Fibroblast of lung (primary cell): ENCODE measurements at regions not wholly inside any gene's neighbourhood (a gene's known extent, or its start where the extent isn't known, plus 50 kb on each side); places are given as distances from the start of the nearest gene placed in this dataset.

Experiments
- DNase-seq, 2 donors: peaks; one replicate each; pipeline versions ENCODE4 v3.0.0 to v3.0.0-alpha.2; 2010; ENCODE audit warnings: low read depth in 2 of 2
- H2AFZ ChIP-seq: 2 replicates; pipeline ENCODE4 v1.5.1; 2012; ENCODE audit warnings: low read length, control low read depth, inconsistent platforms
- H3K27ac ChIP-seq: 2 replicates; pipeline ENCODE4 v1.5.1; 2011; ENCODE audit warnings: low read length, control low read depth; ENCODE audit not compliant: insufficient read depth
- H3K27me3 ChIP-seq: 2 replicates; pipeline ENCODE4 v1.5.1; 2011; ENCODE audit warnings: mild to moderate bottlenecking, low read length; ENCODE audit not compliant: control insufficient read depth, insufficient read depth
- H3K36me3 ChIP-seq: 2 replicates; pipeline ENCODE4 v1.5.1; 2011; ENCODE audit warnings: low read length; ENCODE audit not compliant: control insufficient read depth, insufficient read depth
- H3K4me1 ChIP-seq: 2 replicates; pipeline ENCODE4 v1.5.1; 2011; ENCODE audit warnings: low read length; ENCODE audit not compliant: control insufficient read depth, insufficient read depth; ENCODE audit errors: extremely low read depth
- H3K4me2 ChIP-seq: 2 replicates; pipeline ENCODE4 v1.5.1; 2011; ENCODE audit warnings: low read length, control low read depth; ENCODE audit not compliant: insufficient read depth; ENCODE audit errors: extremely low read depth
- H3K4me3 ChIP-seq, 4 experiments: fragments of 200-600 bp in 1 of 4; sonication (generic) in 1 of 4; replicated peaks in 1 of 4; 2 replicates each; pipeline ENCODE4 v1.5.1; 2011 to 2016; ENCODE audit warnings: low read length in 4 of 4, low read depth in 3 of 4, mild to moderate bottlenecking in 3 of 4, control low read depth in 2 of 4, inconsistent platforms in 1 of 4, mixed read lengths in 1 of 4; ENCODE audit not compliant: insufficient read depth in 1 of 4; ENCODE audit errors: control extremely low read depth in 1 of 4
- H3K79me2 ChIP-seq: 2 replicates; pipeline ENCODE4 v1.5.1; 2012; ENCODE audit warnings: mild to moderate bottlenecking, low read length, inconsistent platforms; ENCODE audit not compliant: control insufficient read depth, insufficient read depth
- H3K9ac ChIP-seq: 2 replicates; pipeline ENCODE4 v1.5.1; 2011; ENCODE audit warnings: mild to moderate bottlenecking, low read length, control low read depth; ENCODE audit not compliant: insufficient read depth
- H3K9me3 ChIP-seq: 2 replicates; pipeline ENCODE4 v1.5.1; 2012; ENCODE audit warnings: low read depth, low read length; ENCODE audit not compliant: control insufficient read depth, insufficient read depth
- H4K20me1 ChIP-seq: 2 replicates; pipeline ENCODE4 v1.5.1; 2011; ENCODE audit warnings: low read length; ENCODE audit not compliant: control insufficient read depth, insufficient read depth; ENCODE audit errors: extremely low read depth
- CTCF ChIP-seq, 2 donors: IDR thresholded peaks in 1 of 2; conservative IDR thresholded peaks in 1 of 2; 1 replicate in 1 of 2; 2 replicates in 1 of 2; pipeline ENCODE4 v1.5.1; 2011 to 2012; ENCODE audit warnings: low read length in 2 of 2, control low read depth in 1 of 2, inconsistent platforms in 1 of 2, low read depth in 1 of 2, mild to moderate bottlenecking in 1 of 2
- EZH2 ChIP-seq: IDR thresholded peaks from 2 replicates; pipeline ENCODE4 v1.5.1; 2012; ENCODE audit warnings: low read length, control low read depth, mild to moderate bottlenecking; ENCODE audit errors: missing control alignments

GRCh38 chr7:124532166-124532565, 233.4 kb downstream of the GPR37 start:
- Histone ChIP-seq H3K4me3 (no peak overlapping the region), H3K36me3 (no peaks in the 10 kb centered on the region), H4K20me1 (no peaks in the 10 kb centered on the region), H3K27ac (no peak overlapping the region), H3K9ac (no peak overlapping the region), H3K27me3 (no peaks in the 10 kb centered on the region), H3K4me2 (no peak overlapping the region), H3K79me2 (no peaks in the 10 kb centered on the region), H3K9me3 (no peaks in the 10 kb centered on the region), H3K4me1 (peaks cover 3% of the 10 kb centered on the region), H2AFZ (no peak overlapping the region)
- TF ChIP-seq EZH2 (no peak), CTCF (conservative IDR thresholded peaks at IDR 0.05 in 1 of 2, IDR thresholded peaks at IDR 0.05 in 1 of 2; ENCODE audit: low read depth in 1 of 2, low read length in 2 of 2) (no peak)
- peak in 1 of 2 donors; percentile 29 for DNase-seq

GRCh38 chr7:124516911-124517310, 248.7 kb downstream of the GPR37 start:
- Histone ChIP-seq H3K27ac (no peak overlapping the region), H3K4me3 (no peak overlapping the region), H2AFZ (no peak overlapping the region), H3K79me2 (no peaks in the 10 kb centered on the region), H3K27me3 (no peaks in the 10 kb centered on the region), H3K4me1 (no peaks in the 10 kb centered on the region), H3K9me3 (no peaks in the 10 kb centered on the region), H3K9ac (no peak overlapping the region), H3K4me2 (no peak overlapping the region), H4K20me1 (no peaks in the 10 kb centered on the region), H3K36me3 (no peaks in the 10 kb centered on the region)
- DNase-seq, result no peak
- no peak for TF ChIP-seq EZH2
- TF ChIP-seq CTCF (conservative IDR thresholded peaks at IDR 0.05 in 1 of 2, IDR thresholded peaks at IDR 0.05 in 1 of 2; ENCODE audit: low read depth in 1 of 2, low read length in 2 of 2), result no peak

- H4K20me1 ChIP-seq, result no peaks in the 10 kb centered on the region
- H3K9me3 ChIP-seq, result no peaks in the 10 kb centered on the region
- H3K4me2 ChIP-seq, result no peak overlapping the region
- peak in 1 of 2 donors; percentile 21 for DNase-seq
- H3K4me1 ChIP-seq, result no peaks in the 10 kb centered on the region
- no peak overlapping the region for H3K9ac ChIP-seq
- H3K36me3 ChIP-seq, result no peaks in the 10 kb centered on the region
- no peak overlapping the region for H2AFZ ChIP-seq
- H3K4me3 ChIP-seq, result no peak overlapping the region
- H3K79me2 ChIP-seq, result no peaks in the 10 kb centered on the region
- no peak overlapping the region for H3K27ac ChIP-seq
- TF ChIP-seq EZH2 (no peak), CTCF (conservative IDR thresholded peaks at IDR 0.05 in 1 of 2, IDR thresholded peaks at IDR 0.05 in 1 of 2; ENCODE audit: low read depth in 1 of 2, low read length in 2 of 2) (no peak)
- no peaks in the 10 kb centered on the region for H3K27me3 ChIP-seq
These were observed 250.3 kb downstream of the GPR37 start for GRCh38 chr7:124515106-124515830.
